ENCODE measurements at regions not wholly inside any gene's neighbourhood (a gene's known extent, or its start where the extent isn't known, plus 50 kb on each side); places are given as distances from the start of the nearest gene placed in this dataset.
"Not testable (repeated sequence)": the region's sequence is repeated elsewhere in the genome, so short reads cannot be mapped to it uniquely, and the experiment has no call there.

GRCh38 chr10:124149189-124150042 lies 56.0 kb upstream of the CHST15 start:
- H3K27ac ChIP-seq: no peak overlapping the region
- DNase-seq (ENCODE audit: low spot score): no peak
- TF ChIP-seq CTCF (IDR thresholded peaks at IDR 0.05): no peak
- no peak overlapping the region for H3K4me3 ChIP-seq

- not testable (repeated sequence) for DNase-seq (ENCODE audit: low spot score); H3K4me3 ChIP-seq; H3K27ac ChIP-seq
Measured at GRCh38 chr10:124148509-124149188, 55.3 kb upstream of the CHST15 start.

- DNase-seq (ENCODE audit: low spot score): no peak
- no peak overlapping the region for H3K27ac ChIP-seq
- TF ChIP-seq CTCF (IDR thresholded peaks at IDR 0.05): no peak
- H3K4me3 ChIP-seq: no peak overlapping the region
Measured at GRCh38 chr10:124146483-124146882, 53.1 kb upstream of the CHST15 start.

- no peak for DNase-seq (ENCODE audit: low spot score)
- H3K4me3 ChIP-seq: no peak overlapping the region
- no peak for TF ChIP-seq CTCF (IDR thresholded peaks at IDR 0.05)
- H3K27ac ChIP-seq: peak overlapping the region in 1 of 2 donors; percentile 75
Measured at GRCh38 chr10:124145109-124145870, 51.9 kb upstream of the CHST15 start.

- DNase-seq (ENCODE audit: low spot score): no peak
- TF ChIP-seq CTCF (IDR thresholded peaks at IDR 0.05): no peak
Measured at GRCh38 chr10:124144536-124144935, 51.1 kb upstream of the CHST15 start.

GRCh38 chr10:124143721-124144120 lies 50.3 kb upstream of the CHST15 start:
- Histone ChIP-seq H3K27ac (peak overlapping the region in 1 of 2 donors; percentile 75), H3K4me3 (no peak overlapping the region)
- no peak for DNase-seq (ENCODE audit: low spot score)
- TF ChIP-seq CTCF (IDR thresholded peaks at IDR 0.05): no peak

More at GRCh38 chr10:124144536-124144935, 51.1 kb upstream of the CHST15 start:
- H3K27ac ChIP-seq: peak overlapping the region in 1 of 2 donors; percentile 75
- no peak overlapping the region for H3K4me3 ChIP-seq

Data from coronary artery (tissue), 2 donors.